ENCODE measurements at regions not wholly inside any gene's neighbourhood (a gene's known extent, or its start where the extent isn't known, plus 50 kb on each side); places are given as distances from the start of the nearest gene placed in this dataset.

DNA sequence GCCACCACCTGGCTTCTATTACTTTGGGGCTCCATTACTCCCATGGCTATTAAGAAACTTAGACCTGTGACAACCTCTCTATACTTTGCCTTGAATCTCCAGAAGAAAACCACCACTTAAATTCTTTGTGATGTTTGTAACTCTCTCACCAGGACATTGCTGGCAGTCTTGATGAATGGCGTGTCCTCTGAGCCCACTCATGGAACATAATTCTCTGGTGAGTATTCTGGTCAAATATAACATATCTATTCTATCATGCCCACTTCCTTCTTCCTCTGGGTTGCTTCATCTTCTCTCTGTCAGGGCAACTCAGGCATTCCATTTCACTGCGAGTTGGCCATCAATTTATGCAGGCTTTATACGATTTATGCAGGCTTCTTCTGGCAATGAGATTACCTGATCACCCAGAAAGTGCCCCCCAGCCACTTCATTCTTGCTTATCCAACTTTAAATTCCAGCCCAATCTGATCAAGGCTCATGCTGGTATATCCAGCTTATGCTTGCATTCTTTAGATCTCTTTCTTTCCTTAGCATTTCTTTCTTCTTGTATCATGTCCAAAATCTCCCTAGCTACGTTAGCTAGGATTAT is 112.0 kb upstream of the CHRM3 start:
- TF ChIP-seq, protein P1, sequence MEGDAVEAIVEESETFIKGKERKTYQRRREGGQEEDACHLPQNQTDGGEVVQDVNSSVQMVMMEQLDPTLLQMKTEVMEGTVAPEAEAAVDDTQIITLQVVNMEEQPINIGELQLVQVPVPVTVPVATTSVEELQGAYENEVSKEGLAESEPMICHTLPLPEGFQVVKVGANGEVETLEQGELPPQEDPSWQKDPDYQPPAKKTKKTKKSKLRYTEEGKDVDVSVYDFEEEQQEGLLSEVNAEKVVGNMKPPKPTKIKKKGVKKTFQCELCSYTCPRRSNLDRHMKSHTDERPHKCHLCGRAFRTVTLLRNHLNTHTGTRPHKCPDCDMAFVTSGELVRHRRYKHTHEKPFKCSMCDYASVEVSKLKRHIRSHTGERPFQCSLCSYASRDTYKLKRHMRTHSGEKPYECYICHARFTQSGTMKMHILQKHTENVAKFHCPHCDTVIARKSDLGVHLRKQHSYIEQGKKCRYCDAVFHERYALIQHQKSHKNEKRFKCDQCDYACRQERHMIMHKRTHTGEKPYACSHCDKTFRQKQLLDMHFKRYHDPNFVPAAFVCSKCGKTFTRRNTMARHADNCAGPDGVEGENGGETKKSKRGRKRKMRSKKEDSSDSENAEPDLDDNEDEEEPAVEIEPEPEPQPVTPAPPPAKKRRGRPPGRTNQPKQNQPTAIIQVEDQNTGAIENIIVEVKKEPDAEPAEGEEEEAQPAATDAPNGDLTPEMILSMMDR (conservative IDR thresholded peaks at IDR 0.05), result no peak
- no peak for TF ChIP-seq EZH2 (IDR thresholded peaks at IDR 0.05; ENCODE audit: low read depth)
